Ammon's horn (tissue), 1 donor: ENCODE measurements at regions not wholly inside any gene's neighbourhood (a gene's known extent, or its start where the extent isn't known, plus 50 kb on each side); places are given as distances from the start of the nearest gene placed in this dataset.
A peak's percentile ranks its signal among the peaks of the same experiment; 100 is the strongest.
"Not testable (repeated sequence)": the region's sequence is repeated elsewhere in the genome, so short reads cannot be mapped to it uniquely, and the experiment has no call there.

Source experiments
- DNase-seq: peaks from one replicate; pipeline ENCODE4 v3.0.0-alpha.2; 2016; ENCODE audit warnings: low spot score

DNA sequence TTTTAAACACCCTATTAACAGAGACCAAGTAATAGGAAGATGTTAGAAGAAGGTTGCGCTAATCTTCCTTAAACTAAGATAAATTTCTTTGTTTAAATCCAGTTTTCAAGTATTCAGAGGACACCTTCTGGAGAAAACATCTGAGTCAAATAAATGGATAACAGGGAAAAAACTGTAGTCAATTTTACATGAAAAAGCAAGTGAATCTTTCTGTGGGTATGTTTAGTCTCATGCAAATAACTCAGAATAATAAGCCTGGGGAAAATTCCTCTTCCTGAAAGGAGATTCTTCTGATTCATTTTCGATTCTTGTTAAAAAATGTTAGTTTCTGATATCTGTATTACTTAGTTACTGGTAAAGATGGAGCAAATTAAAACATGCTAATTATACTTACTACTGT, 145.5 kb downstream of the CTH start:
- no peak for DNase-seq

DNA sequence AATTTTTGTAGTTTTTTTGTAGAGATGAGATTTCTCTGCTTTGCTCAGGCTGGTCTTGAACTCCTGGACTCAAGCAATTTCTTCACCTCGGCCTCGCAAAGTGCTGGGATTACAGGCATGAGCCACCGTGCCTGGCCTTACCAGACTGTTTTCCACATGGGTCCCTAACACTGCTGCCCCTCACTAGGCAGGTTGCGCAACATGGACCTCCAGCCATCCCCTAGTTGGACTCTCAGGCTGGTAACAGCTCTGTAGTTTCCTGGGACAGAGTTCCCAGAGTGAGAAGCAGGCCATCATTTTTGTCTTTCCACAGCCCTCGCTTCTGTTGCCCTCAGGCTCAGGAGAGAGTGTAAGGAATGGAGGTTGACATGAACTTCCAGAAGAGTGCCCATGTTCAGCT, 156.1 kb downstream of the CTH start:
- DNase-seq = no peak

DNA sequence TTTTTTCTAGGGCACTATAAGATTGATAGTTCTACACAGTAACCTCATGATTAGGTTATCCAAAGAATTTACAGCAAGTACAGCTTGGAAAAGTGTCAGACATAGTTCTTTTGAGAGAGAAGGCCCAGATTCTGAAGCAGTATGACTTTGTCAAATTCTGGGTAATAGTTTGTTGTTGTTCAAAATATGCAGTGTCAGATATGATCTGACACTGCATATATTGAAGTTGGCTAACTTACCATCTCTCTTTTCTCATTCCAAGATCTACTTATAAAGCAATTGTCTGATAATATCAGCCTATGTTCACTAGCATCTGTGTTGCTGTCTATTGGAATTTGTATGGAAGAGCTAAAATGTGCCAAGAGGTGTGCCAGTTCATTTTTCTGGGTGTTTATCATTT, 160.1 kb downstream of the CTH start:
- no peak for DNase-seq

DNA sequence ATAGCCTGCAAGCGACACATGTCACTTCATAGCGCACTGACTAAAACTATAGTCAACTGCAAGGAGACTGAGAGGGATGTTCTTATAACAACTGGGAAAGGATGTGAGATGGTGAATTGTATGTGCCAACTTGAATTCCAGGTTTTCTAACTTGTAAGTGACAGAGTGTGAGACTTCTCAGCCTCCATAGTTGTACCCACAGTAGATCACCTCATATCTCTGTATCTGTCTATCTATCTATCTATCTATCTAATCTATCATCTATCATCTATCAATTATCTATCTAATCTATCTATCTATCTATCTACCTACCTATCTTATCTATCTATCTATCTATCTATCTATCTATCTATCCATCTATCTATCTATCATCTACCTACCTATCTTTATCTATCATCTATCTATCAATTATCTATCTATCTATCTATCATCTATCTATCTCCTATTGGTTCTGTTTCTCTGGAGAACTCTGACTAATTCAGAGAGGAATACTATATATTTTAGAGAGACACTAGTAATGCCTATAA, 162.3 kb downstream of the CTH start:
- DNase-seq = no peak

DNA sequence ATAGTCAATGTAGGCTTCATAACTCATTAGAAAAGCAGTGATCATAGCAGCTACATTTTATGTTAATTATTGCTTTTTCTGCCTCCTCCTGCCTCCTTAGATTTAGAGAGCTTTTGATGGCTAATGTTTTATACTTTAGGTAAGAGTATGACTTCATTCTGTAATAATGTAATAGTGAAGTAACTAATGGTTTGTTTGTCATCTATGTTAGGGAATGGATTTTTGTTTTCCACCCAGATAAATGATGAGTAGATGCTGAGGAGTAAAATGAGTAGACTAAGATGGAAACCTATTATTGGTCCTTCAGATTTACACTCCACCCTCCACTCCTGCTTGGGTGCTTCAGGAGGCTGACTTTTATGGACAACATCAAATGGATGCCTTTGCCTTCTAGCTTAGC, 170.6 kb downstream of the CTH start:
- no peak for DNase-seq

DNA sequence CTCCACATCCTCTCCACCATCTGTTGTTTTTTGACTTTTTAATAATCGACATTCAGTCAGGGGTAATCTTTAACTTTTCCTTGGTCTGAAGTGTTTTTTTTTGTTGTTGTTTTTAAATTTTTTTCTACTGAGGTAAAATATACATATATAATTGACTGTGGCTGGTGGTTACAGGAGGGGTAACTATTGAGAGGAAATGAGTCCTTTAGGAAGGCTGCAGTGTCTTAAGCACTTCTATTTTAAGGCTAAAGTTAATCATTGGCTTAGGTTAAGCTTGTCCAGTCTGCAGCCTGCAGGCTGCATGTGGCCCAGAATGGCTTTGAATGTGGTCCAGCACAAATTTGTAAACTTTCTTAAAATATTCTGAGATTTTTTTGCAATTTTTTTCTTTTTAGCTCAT, 172.5 kb downstream of the CTH start:
- no peak for DNase-seq

DNA sequence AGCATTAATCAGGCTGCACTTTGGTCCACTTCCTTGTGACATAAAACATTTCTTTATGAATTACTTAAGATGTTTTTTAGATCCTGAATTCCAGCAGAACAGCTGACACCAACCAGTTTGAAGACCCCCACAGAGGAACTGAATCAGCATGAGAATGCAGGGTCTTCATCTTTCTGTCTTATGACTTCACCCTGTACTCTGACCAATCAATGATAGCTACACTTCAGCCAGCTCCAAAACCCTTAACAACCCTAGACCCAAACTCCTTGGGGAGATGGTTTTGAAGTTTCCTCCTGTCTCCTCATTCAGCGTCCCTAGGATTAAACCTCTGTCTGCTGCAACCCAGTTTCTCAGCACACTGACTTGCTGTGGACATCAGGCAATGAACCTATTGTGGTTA, 175.0 kb downstream of the CTH start:
- no peak for DNase-seq

DNA sequence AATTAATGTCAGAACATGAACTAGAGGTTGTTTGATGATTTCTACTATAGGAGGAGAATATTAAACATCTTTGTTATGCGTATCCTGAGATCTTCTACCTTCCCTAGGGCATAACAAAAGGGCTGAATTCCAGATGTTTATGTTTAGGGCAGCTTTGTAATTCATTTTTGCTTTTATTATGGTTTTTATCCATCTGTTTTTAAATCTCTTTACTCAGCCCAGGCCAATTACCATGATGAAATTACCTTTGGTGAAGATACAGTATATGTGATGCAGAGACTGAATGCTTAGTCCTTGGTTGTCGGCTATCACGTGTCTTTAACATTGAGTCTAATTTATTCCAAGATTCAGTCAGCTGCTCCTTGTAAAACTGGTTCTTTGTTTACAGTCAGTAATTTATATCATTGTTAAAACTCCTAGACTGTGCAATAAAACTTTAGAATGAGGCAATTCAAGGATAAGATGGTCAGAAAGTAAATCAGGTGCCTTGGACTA, 176.9 kb downstream of the CTH start:
- DNase-seq = no peak

DNA sequence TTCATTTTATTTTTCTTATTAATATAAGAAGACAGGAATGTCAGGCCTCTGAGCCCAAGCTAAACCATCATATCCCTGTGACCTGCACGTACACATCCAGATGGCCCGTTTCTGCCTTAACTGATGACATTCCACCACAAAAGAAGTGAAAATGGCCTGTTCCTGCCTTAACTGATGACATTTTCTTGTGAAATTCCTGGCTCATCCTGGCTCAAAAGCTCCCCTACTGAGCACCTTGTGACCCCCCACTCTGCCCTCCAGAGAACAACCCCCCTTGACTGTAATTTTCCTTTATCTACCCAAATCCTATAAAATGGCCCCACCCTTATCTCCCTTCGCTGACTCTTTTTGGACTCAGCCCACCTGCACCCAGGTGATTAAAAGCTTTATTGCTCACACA, 182.5 kb downstream of the CTH start:
- not testable (repeated sequence) for DNase-seq

DNA sequence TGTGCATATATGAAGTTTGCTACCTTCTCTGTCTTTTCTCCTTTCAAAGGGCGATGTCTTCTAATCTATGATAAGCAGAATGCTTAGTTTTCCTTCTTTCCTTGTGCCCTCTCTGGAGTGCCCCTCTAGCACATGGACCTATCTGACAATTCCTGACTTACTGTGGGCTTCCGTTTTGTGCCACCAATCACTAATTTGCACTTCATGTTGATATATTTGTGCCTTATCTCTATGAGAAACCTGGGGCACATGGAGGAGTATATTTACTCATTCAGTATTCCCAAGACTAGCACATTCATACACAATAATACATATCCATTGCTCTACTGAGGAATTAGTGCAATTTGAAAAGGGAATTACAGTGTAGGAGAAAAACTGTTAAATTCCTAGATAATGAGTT, 197.7 kb downstream of the CTH start:
- no peak for DNase-seq

DNA sequence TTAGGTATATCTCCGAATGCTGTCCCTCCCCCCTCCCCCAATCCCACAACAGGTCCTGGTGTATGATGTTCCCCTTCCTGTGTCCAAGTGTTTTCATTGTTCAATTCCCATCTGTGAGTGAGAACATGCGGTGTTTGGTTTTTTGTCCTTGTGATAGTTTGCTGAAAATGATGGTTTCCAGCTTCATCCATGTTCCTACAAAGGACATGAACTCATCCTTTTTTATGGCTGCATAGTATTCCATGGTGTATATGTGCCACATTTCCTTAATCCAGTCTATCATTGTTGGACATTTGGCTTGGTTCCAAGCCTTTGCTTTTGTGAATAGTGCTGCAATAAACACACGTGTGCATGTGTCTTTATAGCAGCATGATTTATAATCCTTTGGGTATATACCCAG, 199.1 kb downstream of the CTH start:
- not testable (repeated sequence) for DNase-seq

DNA sequence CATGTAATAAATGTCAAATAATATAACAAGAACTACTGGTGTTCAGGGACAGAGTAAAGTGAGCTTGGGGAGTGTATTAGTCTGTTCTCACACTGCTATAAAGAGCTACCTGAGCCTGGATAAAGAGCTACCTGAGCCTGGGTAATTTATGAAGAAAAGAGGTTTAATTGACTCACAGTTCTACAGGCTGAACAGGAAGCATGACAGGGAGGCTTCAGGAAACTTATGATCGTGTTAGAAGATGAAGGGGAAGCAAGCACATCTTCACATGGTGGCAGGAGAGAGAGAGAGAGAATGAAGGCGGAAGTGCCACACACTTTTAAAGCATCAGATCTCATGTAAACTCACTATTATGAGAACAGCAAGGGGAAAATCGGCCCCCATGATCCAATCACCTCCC, 205.9 kb downstream of the CTH start:
- DNase-seq = no peak

DNA sequence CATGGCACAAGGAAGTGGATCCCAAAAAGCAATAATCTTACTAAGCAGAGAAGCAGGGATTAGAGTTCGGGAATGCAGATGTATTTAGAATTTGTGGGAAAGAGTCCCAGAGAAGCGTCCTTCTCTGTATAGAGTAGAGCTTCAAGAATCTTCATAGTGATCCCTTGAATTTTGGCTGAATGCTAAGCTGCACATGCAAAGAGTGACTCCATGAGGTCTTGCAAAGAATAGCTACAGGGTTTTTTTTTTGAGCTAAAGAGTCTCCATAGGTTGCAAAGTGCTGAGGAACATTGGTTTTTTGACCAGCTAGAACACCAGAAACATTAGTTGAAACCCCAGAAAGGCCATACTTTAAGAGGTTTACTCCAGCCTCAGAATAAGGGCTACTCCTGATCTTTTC, 206.7 kb downstream of the CTH start:
- DNase-seq = no peak

DNA sequence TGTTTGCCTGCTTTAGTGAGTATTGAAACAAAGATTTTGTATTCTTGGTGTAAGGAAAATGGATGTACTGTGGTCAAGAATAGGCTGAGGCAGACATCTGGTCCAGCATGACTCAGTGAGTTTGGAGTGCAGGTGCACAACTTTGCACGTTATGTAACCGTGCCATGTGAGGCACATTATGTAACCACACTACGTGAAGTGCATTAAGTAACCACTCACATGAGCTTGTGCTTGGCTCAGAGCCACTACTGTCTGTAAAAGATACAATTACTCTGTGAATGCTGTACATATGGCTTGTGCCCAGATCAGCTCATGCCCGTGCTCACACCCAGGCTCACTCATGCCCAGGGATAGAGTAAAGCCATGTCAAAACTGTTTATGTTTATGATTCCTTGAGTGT, 216.8 kb downstream of the CTH start:
- no peak for DNase-seq

DNA sequence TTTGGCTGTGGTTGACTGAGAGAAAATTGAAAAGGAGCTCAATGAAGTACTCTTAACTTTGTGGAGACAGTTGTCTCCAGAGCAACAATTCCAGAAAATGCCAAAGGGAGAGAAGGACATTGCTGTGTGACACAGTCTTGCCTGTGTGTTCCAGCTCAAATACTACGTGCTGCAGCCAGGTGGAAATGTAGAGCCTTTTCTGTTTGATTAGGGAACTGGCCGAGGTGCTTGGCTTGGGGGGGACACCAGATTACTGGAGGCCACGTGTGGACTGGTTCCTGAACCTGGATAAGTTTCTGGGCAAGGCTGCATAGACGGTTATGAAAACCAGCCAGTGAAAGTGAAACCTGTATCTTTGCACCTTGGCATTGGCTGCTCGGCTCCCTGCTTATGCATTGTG, 217.9 kb downstream of the CTH start:
- DNase-seq = no peak

DNA sequence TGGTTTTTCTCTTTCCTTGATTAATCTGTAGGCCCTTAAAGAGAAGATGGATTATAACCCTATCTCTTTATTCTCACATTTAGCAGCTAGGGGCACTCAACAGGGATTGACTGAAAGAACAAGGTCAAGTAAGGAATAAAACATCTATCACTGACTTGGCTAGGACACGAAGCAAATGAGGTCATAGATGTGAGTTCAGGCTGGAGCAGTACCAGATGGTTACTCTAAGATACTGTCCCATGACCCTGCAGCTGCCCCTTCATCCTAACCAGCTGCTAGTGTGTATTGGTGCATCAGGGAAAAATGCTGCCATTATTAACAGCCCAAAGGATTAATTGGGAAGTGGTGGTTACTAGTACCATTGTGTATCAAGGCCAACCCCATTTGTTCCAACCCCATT, 221.9 kb downstream of the CTH start:
- DNase-seq = no peak

DNA sequence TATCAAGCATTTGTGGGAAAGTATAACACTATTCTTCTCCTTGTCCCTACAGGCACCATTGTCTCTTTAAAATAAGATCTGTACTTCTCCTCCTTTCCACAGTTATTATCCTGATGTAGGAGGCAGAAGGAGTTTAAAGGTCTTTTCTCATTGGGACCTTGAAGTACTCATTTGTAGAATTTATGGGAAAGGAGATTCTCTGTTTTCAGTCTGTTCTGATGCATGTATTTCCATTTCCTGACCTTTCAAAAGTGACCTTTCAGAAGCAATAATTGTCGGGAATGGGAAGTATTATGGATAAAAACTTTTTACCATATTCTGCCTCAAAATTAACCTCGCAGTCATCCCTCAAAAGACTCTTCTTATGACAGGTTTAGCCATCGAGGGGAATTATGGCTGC, 224.8 kb downstream of the CTH start:
- no peak for DNase-seq

DNA sequence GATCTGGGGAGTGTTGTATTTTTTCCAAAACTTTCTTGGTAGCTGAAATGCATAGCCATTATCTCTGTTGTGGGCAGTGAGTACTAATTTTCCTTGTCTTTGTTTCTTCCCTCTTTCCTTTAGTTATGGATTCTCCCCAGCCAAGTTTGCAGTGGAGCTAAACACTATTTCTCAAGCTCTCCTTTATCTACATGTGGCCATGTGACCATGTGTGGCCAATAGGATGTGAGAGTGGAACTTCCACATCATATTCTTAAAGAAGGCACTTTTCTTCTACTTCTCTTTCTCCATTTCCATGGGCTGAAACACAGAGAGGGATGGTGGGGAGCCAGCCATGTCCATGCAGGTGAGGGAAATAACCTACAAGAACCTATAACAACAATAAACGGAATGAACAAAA, 230.8 kb downstream of the CTH start:
- no peak for DNase-seq

DNA sequence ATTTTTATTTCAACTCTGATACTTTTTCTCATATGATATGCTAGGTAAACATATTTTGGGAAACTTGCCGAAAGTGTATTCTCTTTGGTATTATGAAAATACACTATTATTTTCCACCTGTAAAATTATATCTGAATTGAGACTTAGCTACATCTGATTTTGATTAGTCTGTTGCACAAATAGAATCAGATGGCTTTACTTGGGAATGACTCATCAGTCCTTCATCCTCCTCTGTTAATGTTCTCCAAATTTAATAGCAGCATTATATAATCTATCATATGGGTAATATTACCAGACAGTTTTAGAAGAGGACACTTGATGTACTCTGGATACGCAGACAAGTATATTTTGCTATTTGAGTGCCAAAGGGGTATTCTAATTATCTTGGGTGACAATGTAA, 245.3 kb downstream of the CTH start:
- no peak for DNase-seq

DNA sequence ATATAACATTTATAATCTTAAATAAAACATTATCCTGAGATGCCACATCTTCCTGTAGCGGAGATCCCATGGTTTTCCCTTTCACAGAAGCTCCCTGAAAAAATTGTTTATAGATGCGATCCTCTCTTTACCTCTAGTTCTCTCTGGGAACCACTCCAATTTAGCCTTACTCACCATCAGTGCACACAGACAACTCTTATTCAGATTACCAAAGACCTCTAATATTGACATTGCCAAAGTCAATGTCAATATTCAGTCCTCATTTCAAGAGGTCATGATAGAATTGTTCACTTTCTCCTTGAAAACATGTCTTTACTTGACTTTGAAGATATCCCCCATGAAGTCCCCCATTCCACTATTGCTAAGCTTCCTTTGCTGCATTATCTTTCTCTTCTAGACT, 248.8 kb downstream of the CTH start:
- DNase-seq = no peak

DNA sequence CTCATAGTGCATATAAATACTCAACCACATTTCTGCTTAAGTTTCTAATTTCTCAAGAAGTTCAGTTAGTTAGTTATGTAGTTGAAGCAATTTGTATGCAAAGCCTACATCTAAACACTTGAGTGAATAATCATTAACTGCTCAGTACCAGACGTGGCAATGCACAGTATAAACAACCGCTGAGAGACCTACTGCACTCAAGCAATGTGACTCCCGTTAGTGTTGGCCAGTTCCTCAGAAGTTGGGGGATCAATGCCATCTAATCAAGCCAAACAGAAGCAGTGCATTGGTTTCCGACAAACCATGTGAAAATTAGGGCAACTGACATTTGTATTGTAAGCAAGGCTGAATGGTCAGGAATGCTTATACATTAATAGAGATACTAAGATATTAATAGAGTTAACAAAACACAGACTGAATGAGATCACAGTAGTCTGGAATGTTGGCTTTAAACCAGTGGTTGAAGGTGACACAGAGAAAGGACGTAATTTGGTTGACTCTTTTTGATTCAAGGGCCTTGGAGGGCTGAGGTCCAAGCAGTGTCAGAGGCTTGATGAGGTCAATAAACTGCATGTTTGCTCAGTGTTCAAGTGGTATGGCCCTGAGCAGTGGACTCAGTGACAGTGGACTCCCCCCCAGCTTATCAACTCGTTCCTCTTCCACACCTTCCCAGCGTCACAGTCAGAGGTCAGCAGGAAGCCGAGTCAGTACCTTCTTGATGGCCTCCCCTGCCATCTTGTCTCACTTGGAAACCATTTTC, 255.5 kb downstream of the CTH start:
- DNase-seq = no peak

DNA sequence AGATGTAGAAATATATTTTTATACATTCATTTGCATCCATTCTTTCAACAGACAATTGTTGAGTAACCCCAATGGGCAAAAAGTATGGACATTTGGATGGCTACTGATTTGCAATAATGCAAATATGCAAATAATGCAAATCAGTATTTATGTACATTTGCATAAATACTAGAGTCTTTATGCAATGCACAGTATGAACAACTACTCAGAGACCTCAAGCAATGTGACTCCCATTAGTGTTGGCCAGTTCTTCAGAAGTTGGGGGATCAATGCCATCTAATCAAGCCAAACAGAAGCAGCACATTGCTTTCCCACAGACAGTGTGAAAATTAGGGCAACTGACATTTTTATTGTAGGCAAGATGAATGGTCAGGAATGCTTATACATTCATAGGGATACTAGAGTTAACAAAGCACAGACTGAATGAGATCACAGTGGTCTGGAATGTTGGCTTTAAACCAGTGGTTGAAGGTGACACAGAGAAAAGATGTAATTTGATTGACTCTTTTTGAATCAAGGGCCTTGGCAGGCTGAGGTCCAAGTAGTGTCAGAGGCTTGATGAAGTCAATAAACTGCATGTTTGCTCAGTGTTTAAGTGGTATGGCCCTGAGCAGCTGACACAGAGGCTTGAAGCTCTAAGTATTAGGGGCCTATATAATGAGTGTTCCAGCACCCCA, 256.6 kb downstream of the CTH start:
- no peak for DNase-seq

DNA sequence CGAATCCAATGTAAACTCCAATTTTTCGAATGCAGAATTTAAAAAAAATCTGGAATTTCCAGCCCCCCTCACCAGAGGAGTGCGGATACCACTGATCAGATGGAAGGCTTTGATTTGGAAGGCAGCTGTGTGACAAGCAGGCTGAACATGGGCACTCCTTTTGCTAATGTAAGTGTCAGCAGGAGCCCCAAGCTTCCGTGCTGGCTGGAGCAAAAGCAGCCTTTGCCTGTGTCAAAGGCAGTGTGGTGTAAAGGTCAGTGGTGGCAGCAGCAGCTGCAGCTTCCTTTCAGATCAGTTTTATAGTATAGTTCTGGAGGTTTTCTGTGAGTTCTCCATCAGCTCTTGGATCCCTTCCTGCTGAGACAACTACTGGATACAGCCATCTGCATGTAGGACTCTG, 259.9 kb downstream of the CTH start:
- no peak for DNase-seq

DNA sequence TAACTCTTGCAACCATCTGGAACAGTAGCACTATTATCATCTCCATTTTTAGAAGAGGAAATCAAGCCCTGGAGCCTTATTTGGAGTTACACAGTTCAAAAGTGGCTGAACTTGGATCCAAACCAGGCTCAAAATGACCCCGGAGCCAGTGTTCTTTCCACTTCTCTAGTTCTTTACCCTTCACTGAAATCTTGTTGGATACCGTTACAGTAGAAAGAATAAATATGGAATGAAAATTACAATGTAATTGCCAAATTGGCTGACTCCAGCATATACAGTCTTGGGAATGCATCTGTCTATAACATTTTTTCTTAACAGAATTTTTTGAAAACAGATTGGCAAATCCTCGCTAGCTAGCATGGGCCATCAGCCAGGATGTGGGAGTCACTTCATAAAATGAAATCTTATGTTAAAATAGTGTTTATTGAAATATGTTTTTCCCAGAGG, 261.4 kb downstream of the CTH start:
- DNase-seq = peak; percentile 10
